H9 (cell line): ENCODE measurements at regions not wholly inside any gene's neighbourhood (a gene's known extent, or its start where the extent isn't known, plus 50 kb on each side); places are given as distances from the start of the nearest gene placed in this dataset.

Source experiments
- DNase-seq: peaks from one replicate; pipeline ENCODE4 v3.0.0-alpha.2; 2017
- H2AFZ ChIP-seq: one replicate; pipeline ENCODE4 v1.6.1; 2013; ENCODE audit warnings: mild to moderate bottlenecking, low read length, control low read depth, moderate library complexity
- H2AK5ac ChIP-seq: 2 replicates; pipeline ENCODE4 v1.6.1; 2013; ENCODE audit warnings: low read length, control low read depth, mixed read lengths; ENCODE audit not compliant: insufficient read length
- H2BK120ac ChIP-seq: one replicate; pipeline ENCODE4 v1.6.1; 2013; ENCODE audit warnings: low read depth, mild to moderate bottlenecking, low read length, control low read depth, inconsistent platforms; ENCODE audit not compliant: poor library complexity, severe bottlenecking
- H2BK12ac ChIP-seq: 2 replicates; pipeline ENCODE4 v1.6.1; 2013; ENCODE audit warnings: low read length, control low read depth, mixed read lengths, low read depth; ENCODE audit not compliant: insufficient read length
- H2BK15ac ChIP-seq: 2 replicates; pipeline ENCODE4 v1.6.1; 2013; ENCODE audit warnings: low read depth, low read length, control low read depth
- H2BK20ac ChIP-seq: one replicate; pipeline ENCODE4 v1.6.1; 2013; ENCODE audit warnings: low read depth, mild to moderate bottlenecking, low read length, control low read depth, inconsistent platforms; ENCODE audit not compliant: poor library complexity, severe bottlenecking
- H2BK5ac ChIP-seq: 2 replicates; pipeline ENCODE4 v1.6.1; 2013; ENCODE audit warnings: low read length, control low read depth, mixed read lengths; ENCODE audit not compliant: insufficient read length
- H3K14ac ChIP-seq: 2 replicates; pipeline ENCODE4 v1.6.1; 2013; ENCODE audit warnings: low read length, control low read depth; ENCODE audit not compliant: insufficient read depth
- H3K18ac ChIP-seq: 2 replicates; pipeline ENCODE4 v1.6.1; 2013; ENCODE audit warnings: low read depth, mild to moderate bottlenecking, mixed read lengths, low read length, control low read depth; ENCODE audit not compliant: insufficient read length
- H3K23ac ChIP-seq: 2 replicates; pipeline ENCODE4 v1.6.1; 2013; ENCODE audit warnings: low read length, control low read depth, mixed read lengths, low read depth; ENCODE audit not compliant: insufficient read length
- H3K23me2 ChIP-seq: 2 replicates; pipeline ENCODE4 v1.6.1; 2013; ENCODE audit warnings: low read depth, mild to moderate bottlenecking, mixed read lengths, low read length, control low read depth; ENCODE audit not compliant: insufficient read length, poor library complexity, severe bottlenecking
- H3K27ac ChIP-seq: 2 replicates; pipeline ENCODE4 v1.5.1; 2013; ENCODE audit warnings: low read length, control low read depth, mixed read lengths, low read depth; ENCODE audit not compliant: insufficient read length
- H3K27me3 ChIP-seq: 2 replicates; pipeline ENCODE4 v1.6.1; 2013; ENCODE audit warnings: low read length, control low read depth, inconsistent platforms; ENCODE audit not compliant: insufficient read depth
- H3K4ac ChIP-seq: 2 replicates; pipeline ENCODE4 v1.6.1; 2013; ENCODE audit warnings: low read depth, mild to moderate bottlenecking, control low read depth, inconsistent platforms, low read length, moderate library complexity
- H3K4me1 ChIP-seq: 2 replicates; pipeline ENCODE4 v1.6.1; 2013; ENCODE audit warnings: low read length, control low read depth, inconsistent platforms; ENCODE audit not compliant: insufficient read depth
- H3K4me2 ChIP-seq: 2 replicates; pipeline ENCODE4 v1.6.1; 2013; ENCODE audit warnings: low read length, control low read depth, mixed read lengths; ENCODE audit not compliant: insufficient read length, insufficient read depth
- H3K56ac ChIP-seq: 2 replicates; pipeline ENCODE4 v1.6.1; 2013; ENCODE audit warnings: low read depth, mild to moderate bottlenecking, mixed read lengths, low read length, control low read depth; ENCODE audit not compliant: insufficient read length
- H3K79me1 ChIP-seq: 2 replicates; pipeline ENCODE4 v1.6.1; 2013; ENCODE audit warnings: low read depth, mild to moderate bottlenecking, moderate library complexity, low read length, control low read depth, inconsistent platforms; ENCODE audit not compliant: insufficient read depth, poor library complexity, severe bottlenecking
- H3K79me2 ChIP-seq: 2 replicates; pipeline ENCODE4 v1.6.1; 2013; ENCODE audit warnings: low read length, control low read depth, inconsistent platforms; ENCODE audit not compliant: insufficient read depth
- H3K9ac ChIP-seq: 2 replicates; pipeline ENCODE4 v1.6.1; 2013; ENCODE audit warnings: low read length, control low read depth, mixed read lengths; ENCODE audit not compliant: insufficient read length; ENCODE audit errors: extremely low read depth
- H3K9me3 ChIP-seq: one replicate; pipeline ENCODE4 v1.6.1; 2013; ENCODE audit warnings: low read depth, low read length, inconsistent platforms; ENCODE audit not compliant: control insufficient read depth
- H3T11ph ChIP-seq: one replicate; pipeline ENCODE4 v1.6.1; 2013; ENCODE audit warnings: mild to moderate bottlenecking, low read length, control low read depth, inconsistent platforms
- H4K20me1 ChIP-seq: one replicate; pipeline ENCODE4 v1.6.1; 2013; ENCODE audit not compliant: control insufficient read depth, insufficient read length, insufficient read depth
- H4K5ac ChIP-seq: 2 replicates; pipeline ENCODE4 v1.6.1; 2013; ENCODE audit warnings: low read depth, mild to moderate bottlenecking, mixed read lengths, low read length, control low read depth; ENCODE audit not compliant: insufficient read length
- H4K8ac ChIP-seq: replicated peaks from 2 replicates; pipeline ENCODE4 v1.6.1; 2013; ENCODE audit warnings: low read length, control low read depth, mixed read lengths, low read depth; ENCODE audit not compliant: insufficient read length
- H4K91ac ChIP-seq: 2 replicates; pipeline ENCODE4 v1.6.1; 2013; ENCODE audit warnings: low read depth, mild to moderate bottlenecking, moderate library complexity, mixed read lengths, low read length, control low read depth; ENCODE audit not compliant: insufficient read length
- H3K27ac Mint-ChIP-seq, 3 experiments: 2 replicates in 2 of 3; 3 replicates in 1 of 3; pipeline ENCODE4 v1.8.0; 2020 to 2021; ENCODE audit warnings: mixed read lengths in 3 of 3, mild to moderate bottlenecking in 1 of 3, moderate library complexity in 1 of 3
- H3K27me3 Mint-ChIP-seq: 2 replicates; pipeline ENCODE4 v1.8.0; 2021; ENCODE audit warnings: low read depth, mild to moderate bottlenecking, moderate library complexity, mixed read lengths
- H3K36me3 Mint-ChIP-seq, 3 experiments: 2 replicates in 2 of 3; 3 replicates in 1 of 3; pipeline ENCODE4 v1.8.0; 2020 to 2021; ENCODE audit warnings: low read depth in 3 of 3, mixed read lengths in 3 of 3; ENCODE audit not compliant: insufficient read depth in 1 of 3
- H3K4me1 Mint-ChIP-seq, 2 experiments: 2 replicates each; pipeline ENCODE4 v1.8.0; 2020; ENCODE audit warnings: mixed read lengths in 2 of 2
- H3K4me3 Mint-ChIP-seq, 2 experiments: 2 replicates in 1 of 2; 3 replicates in 1 of 2; pipeline ENCODE4 v1.8.0; 2020 to 2021; ENCODE audit warnings: mild to moderate bottlenecking in 2 of 2, mixed read lengths in 2 of 2, moderate library complexity in 1 of 2
- H3K9me3 Mint-ChIP-seq, 2 experiments: 2 replicates in 1 of 2; 3 replicates in 1 of 2; pipeline ENCODE4 v1.8.0; 2020; ENCODE audit warnings: mild to moderate bottlenecking in 2 of 2, mixed read lengths in 2 of 2, moderate library complexity in 1 of 2
- WGBS: extraction: QIAGEN DNeasy Blood & Tissue Kit; methylation state at CpG from one replicate; pipeline ENCODE4 v1.1.7; 2013; ENCODE audit warnings: missing lambda C conversion rate, low lambda C conversion rate, mixed read lengths; ENCODE audit not compliant: insufficient read length; ENCODE audit errors: extremely low coverage; 5-methylcytosine and 5-hydroxymethylcytosine counted together
- TF ChIP-seq, protein P1 (sequence below): fragments of 200-600 bp; sonication (generic); conservative IDR thresholded peaks from 3 replicates; pipeline ENCODE4 v1.8.0; 2021; ENCODE audit warnings: antibody characterized with exemption, mild to moderate bottlenecking

DNA sequence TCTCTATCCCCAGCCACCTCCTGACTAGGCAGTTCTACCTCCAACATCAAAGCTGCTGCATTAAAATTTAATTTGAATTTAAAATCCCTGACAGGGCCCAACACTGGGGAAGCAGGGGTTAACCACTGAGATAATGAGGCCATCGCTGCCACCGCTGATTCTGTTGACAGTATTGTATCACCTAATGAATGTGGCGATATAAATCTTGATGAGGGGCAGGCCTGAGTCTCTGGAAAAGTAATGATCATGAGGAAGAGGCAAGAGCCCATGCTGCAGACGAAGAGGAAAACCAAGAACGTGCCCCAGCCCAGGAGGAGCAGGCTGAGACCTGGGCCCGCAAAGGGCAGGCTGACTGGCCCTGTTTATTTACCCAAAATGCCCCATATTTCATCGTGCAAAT is 251.4 kb upstream of the ZFHX3 start:
- Histone ChIP-seq H3K18ac (no peak overlapping the region), H3K14ac (no peak overlapping the region), H3K9ac (no peak overlapping the region), H2AFZ (no peak overlapping the region), H3T11ph (no peak overlapping the region), H4K20me1 (no peaks in the 10 kb centered on the region), H3K56ac (no peak overlapping the region), H3K23ac (no peak overlapping the region), H2AK5ac (no peak overlapping the region), H3K23me2 (no peaks in the 10 kb centered on the region), H2BK120ac (no peak overlapping the region), H3K79me1 (no peaks in the 10 kb centered on the region), H3K27me3 (no peaks in the 10 kb centered on the region), H4K8ac (no peak overlapping the region), H3K9me3 (no peaks in the 10 kb centered on the region), H2BK20ac (no peak overlapping the region), H4K5ac (no peak overlapping the region), H3K4ac (no peak overlapping the region), H2BK5ac (no peak overlapping the region), H2BK15ac (no peak overlapping the region), H2BK12ac (no peak overlapping the region), H3K4me1 (no peaks in the 10 kb centered on the region; the same call in 1 of the 2 replicates), H3K79me2 (no peaks in the 10 kb centered on the region), H3K27ac (no peak overlapping the region), H4K91ac (no peak overlapping the region), H3K4me2 (no peak overlapping the region)
- TF ChIP-seq, protein P1, sequence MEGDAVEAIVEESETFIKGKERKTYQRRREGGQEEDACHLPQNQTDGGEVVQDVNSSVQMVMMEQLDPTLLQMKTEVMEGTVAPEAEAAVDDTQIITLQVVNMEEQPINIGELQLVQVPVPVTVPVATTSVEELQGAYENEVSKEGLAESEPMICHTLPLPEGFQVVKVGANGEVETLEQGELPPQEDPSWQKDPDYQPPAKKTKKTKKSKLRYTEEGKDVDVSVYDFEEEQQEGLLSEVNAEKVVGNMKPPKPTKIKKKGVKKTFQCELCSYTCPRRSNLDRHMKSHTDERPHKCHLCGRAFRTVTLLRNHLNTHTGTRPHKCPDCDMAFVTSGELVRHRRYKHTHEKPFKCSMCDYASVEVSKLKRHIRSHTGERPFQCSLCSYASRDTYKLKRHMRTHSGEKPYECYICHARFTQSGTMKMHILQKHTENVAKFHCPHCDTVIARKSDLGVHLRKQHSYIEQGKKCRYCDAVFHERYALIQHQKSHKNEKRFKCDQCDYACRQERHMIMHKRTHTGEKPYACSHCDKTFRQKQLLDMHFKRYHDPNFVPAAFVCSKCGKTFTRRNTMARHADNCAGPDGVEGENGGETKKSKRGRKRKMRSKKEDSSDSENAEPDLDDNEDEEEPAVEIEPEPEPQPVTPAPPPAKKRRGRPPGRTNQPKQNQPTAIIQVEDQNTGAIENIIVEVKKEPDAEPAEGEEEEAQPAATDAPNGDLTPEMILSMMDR = no peak
- H3K27ac Mint-ChIP-seq = peak overlapping the region in 1 of 3 experiments; percentile 28; a peak in 1 of 7 replicates
- no CpG with 5 or more reads among the region's 7 CpGs for WGBS
- H3K27me3 Mint-ChIP-seq = no peaks in the 10 kb centered on the region
- no peaks in the 10 kb centered on the region for H3K9me3 Mint-ChIP-seq
- peaks cover 10 to 16% of the 10 kb centered on the region in 2 experiments for H3K4me1 Mint-ChIP-seq
- H3K4me3 Mint-ChIP-seq = no peak overlapping the region
- DNase-seq = no peak
- H3K36me3 Mint-ChIP-seq = no peaks in the 10 kb centered on the region
